ENCODE measurements at regions not wholly inside any gene's neighbourhood (a gene's known extent, or its start where the extent isn't known, plus 50 kb on each side); places are given as distances from the start of the nearest gene placed in this dataset.
"Not testable (repeated sequence)": the region's sequence is repeated elsewhere in the genome, so short reads cannot be mapped to it uniquely, and the experiment has no call there.

- H3K4me3 ChIP-seq (ENCODE audit: low read depth, low read length); DNase-seq (ENCODE audit: low read depth): not testable (repeated sequence)
Measured at GRCh38 chr15:84477550-84477949, 123.3 kb upstream of the ZSCAN2 start.

- H3K4me3 ChIP-seq (ENCODE audit: low read depth, low read length); DNase-seq (ENCODE audit: low read depth): not testable (repeated sequence)
Measured at GRCh38 chr15:84480174-84480681, 120.6 kb upstream of the ZSCAN2 start.

- not testable (repeated sequence) for H3K4me3 ChIP-seq (ENCODE audit: low read depth, low read length); DNase-seq (ENCODE audit: low read depth)
Measured at GRCh38 chr15:84483859-84484258, 117.0 kb upstream of the ZSCAN2 start.

GRCh38 chr15:84500165-84500889 is 100.5 kb upstream of the ZSCAN2 start:
- peak overlapping the region; percentile 48 for H3K4me3 ChIP-seq (ENCODE audit: low read depth, low read length)
- DNase-seq (ENCODE audit: low read depth): not testable (repeated sequence)

- DNase-seq (ENCODE audit: low read depth); H3K4me3 ChIP-seq (ENCODE audit: low read depth, low read length): not testable (repeated sequence)
Measured at GRCh38 chr15:84503101-84503500, 97.7 kb upstream of the ZSCAN2 start.

GRCh38 chr15:84505552-84505951 is 95.3 kb upstream of the ZSCAN2 start:
- H3K4me3 ChIP-seq (ENCODE audit: low read depth, low read length); DNase-seq (ENCODE audit: low read depth): not testable (repeated sequence)

GRCh38 chr15:84512324-84512723 is 88.5 kb upstream of the ZSCAN2 start:
- not testable (repeated sequence) for H3K4me3 ChIP-seq (ENCODE audit: low read depth, low read length); DNase-seq (ENCODE audit: low read depth)

GRCh38 chr15:84516773-84517172 is 84.0 kb upstream of the ZSCAN2 start:
- DNase-seq (ENCODE audit: low read depth); H3K4me3 ChIP-seq (ENCODE audit: low read depth, low read length): not testable (repeated sequence)

- not testable (repeated sequence) for DNase-seq (ENCODE audit: low read depth); H3K4me3 ChIP-seq (ENCODE audit: low read depth, low read length)
Measured at GRCh38 chr15:84525491-84526344, 75.1 kb upstream of the ZSCAN2 start.

GRCh38 chr15:84530751-84531150 is 70.1 kb upstream of the ZSCAN2 start:
- H3K4me3 ChIP-seq (ENCODE audit: low read depth, low read length); DNase-seq (ENCODE audit: low read depth): not testable (repeated sequence)

GRCh38 chr15:84531223-84531622 is 69.6 kb upstream of the ZSCAN2 start:
- DNase-seq (ENCODE audit: low read depth): not testable (repeated sequence)

GRCh38 chr15:84531709-84532367 is 69.0 kb upstream of the ZSCAN2 start:
- not testable (repeated sequence) for H3K4me3 ChIP-seq (ENCODE audit: low read depth, low read length)
- peak; percentile 73 for DNase-seq (ENCODE audit: low read depth)

More at GRCh38 chr15:84531223-84531622, 69.6 kb upstream of the ZSCAN2 start:
- not testable (repeated sequence) for H3K4me3 ChIP-seq (ENCODE audit: low read depth, low read length)

GRCh38 chr15:84533705-84534104 is 67.1 kb upstream of the ZSCAN2 start:
- DNase-seq (ENCODE audit: low read depth); H3K4me3 ChIP-seq (ENCODE audit: low read depth, low read length): not testable (repeated sequence)

- DNase-seq (ENCODE audit: low read depth): peak; percentile 31
- H3K4me3 ChIP-seq (ENCODE audit: low read depth, low read length): not testable (repeated sequence)
Measured at GRCh38 chr15:84534561-84535235, 66.1 kb upstream of the ZSCAN2 start.

- not testable (repeated sequence) for DNase-seq (ENCODE audit: low read depth); H3K4me3 ChIP-seq (ENCODE audit: low read depth, low read length)
Measured at GRCh38 chr15:84536181-84536580, 64.6 kb upstream of the ZSCAN2 start.

GRCh38 chr15:84544586-84544985 is 56.2 kb upstream of the ZSCAN2 start:
- not testable (repeated sequence) for H3K4me3 ChIP-seq (ENCODE audit: low read depth, low read length); DNase-seq (ENCODE audit: low read depth)

- not testable (repeated sequence) for DNase-seq (ENCODE audit: low read depth); H3K4me3 ChIP-seq (ENCODE audit: low read depth, low read length)
Measured at GRCh38 chr15:84547150-84547549, 53.7 kb upstream of the ZSCAN2 start.

GRCh38 chr15:84550503-84550902 is 50.3 kb upstream of the ZSCAN2 start:
- peak; percentile 58 for DNase-seq (ENCODE audit: low read depth)
- H3K4me3 ChIP-seq (ENCODE audit: low read depth, low read length): not testable (repeated sequence)

Measured in choroid plexus epithelial cell (primary cell).